ENCODE measurements at regions not wholly inside any gene's neighbourhood (a gene's known extent, or its start where the extent isn't known, plus 50 kb on each side); places are given as distances from the start of the nearest gene placed in this dataset.

DNA sequence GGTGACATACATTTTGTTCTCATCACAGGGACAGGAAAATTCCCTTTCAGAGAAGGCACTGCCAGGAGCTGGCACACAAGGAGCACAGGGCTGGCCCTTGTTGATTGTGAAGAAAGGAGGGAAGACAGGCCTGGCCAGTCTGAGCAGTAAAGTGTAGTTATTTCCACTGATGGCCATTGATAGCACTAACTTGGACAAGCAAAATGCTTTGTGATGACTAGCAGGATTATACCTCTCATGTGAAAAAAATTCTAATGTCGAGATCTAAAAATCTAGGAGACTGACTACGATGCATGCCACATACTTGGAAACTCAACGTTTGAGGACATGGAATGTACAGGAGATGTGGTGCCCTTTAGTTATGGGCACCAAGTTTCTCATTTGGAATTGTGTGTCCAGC lies 54.3 kb upstream of the ST8SIA2 start:
- Histone ChIP-seq H3K27me3 (replicated peaks in 1 of 2; ENCODE audit: control insufficient read depth in 2 of 2, insufficient read depth in 2 of 2, low read length in 1 of 2) (no peaks in the 10 kb centered on the region; a peak in 1 of 4 replicates), H3K4me3 (no peak overlapping the region)

More for the DNA sequence above, 54.3 kb upstream of the ST8SIA2 start:
- intact Hi-C loops (cut with micrococcal nuclease; ENCODE audit: unreplicated experiment) = no loop called here
- no peaks in the 10 kb centered on the region for H3K79me2 ChIP-seq (ENCODE audit: control insufficient read depth, insufficient read depth, low read length)
- H3K4me1 ChIP-seq (ENCODE audit: control insufficient read depth, insufficient read depth, low read length) = no peaks in the 10 kb centered on the region
- BruUV-seq (replicated peaks) = no TSS peak
- POLR2A ChIA-PET = no interaction called here
- no peak overlapping the region for H3K9ac ChIP-seq (ENCODE audit: control insufficient read depth, insufficient read depth, low read length)
- H3K9me3 ChIP-seq (replicated peaks; ENCODE audit: control insufficient read depth, insufficient read depth, low read length) = no peaks in the 10 kb centered on the region
- H3K4me2 ChIP-seq (ENCODE audit: control insufficient read depth, insufficient read depth) = no peak overlapping the region
- FAIRE-seq = no peak
- WGBS (ENCODE audit: insufficient coverage, insufficient replicate concordance, low lambda C conversion rate, missing lambda C conversion rate) = 27% methylated on average over 3 of the region's 3 CpGs
- in situ Hi-C loops (cut with MboI) = no loop called here
- no peak overlapping the region for H2AFZ ChIP-seq (ENCODE audit: control insufficient read depth, low read depth, low read length)
- H3K36me3 ChIP-seq (ENCODE audit: control insufficient read depth in 2 of 2, insufficient read depth in 2 of 2, low read length in 1 of 2) = no peaks in the 10 kb centered on the region
- H3K27ac ChIP-seq (ENCODE audit: control insufficient read depth, insufficient read depth) = no peak overlapping the region
- no peak for ATAC-seq
- SMC1A ChIA-PET (ENCODE audit: uncharacterized antibody, unreplicated experiment) = no interaction called here
- no peaks in the 10 kb centered on the region for H4K20me1 ChIP-seq (ENCODE audit: control insufficient read depth, insufficient read depth)
- TF ChIP-seq NRF1 (conservative IDR thresholded peaks at IDR 0.05; ENCODE audit: low read depth, low read length) = no peak
- no peak for TF ChIP-seq CBFB (IDR thresholded peaks at IDR 0.05; ENCODE audit: low read depth)
- TF ChIP-seq, protein P1, sequence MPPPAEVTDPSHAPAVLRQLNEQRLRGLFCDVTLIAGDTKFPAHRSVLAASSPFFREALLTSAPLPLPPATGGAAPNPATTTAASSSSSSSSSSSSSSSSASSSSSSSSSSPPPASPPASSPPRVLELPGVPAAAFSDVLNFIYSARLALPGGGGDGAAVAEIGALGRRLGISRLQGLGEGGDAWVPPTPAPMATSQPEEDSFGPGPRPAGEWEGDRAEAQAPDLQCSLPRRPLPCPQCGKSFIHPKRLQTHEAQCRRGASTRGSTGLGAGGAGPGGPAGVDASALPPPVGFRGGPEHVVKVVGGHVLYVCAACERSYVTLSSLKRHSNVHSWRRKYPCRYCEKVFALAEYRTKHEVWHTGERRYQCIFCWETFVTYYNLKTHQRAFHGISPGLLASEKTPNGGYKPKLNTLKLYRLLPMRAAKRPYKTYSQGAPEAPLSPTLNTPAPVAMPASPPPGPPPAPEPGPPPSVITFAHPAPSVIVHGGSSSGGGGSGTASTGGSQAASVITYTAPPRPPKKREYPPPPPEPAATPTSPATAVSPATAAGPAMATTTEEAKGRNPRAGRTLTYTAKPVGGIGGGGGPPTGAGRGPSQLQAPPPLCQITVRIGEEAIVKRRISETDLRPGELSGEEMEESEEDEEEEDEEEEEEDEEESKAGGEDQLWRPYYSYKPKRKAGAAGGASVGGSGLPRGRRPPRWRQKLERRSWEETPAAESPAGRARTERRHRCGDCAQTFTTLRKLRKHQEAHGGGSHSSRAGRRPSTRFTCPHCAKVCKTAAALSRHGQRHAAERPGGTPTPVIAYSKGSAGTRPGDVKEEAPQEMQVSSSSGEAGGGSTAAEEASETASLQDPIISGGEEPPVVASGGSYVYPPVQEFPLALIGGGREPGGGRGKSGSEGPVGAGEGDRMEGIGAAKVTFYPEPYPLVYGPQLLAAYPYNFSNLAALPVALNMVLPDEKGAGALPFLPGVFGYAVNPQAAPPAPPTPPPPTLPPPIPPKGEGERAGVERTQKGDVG (CRISPR knock-in tag; IDR thresholded peaks at IDR 0.05) = no peak
- TF ChIP-seq RBBP5 (conservative IDR thresholded peaks at IDR 0.05) = no peak
- no peak for TF ChIP-seq NBN (IDR thresholded peaks at IDR 0.05)
- TF ChIP-seq, protein P2, sequence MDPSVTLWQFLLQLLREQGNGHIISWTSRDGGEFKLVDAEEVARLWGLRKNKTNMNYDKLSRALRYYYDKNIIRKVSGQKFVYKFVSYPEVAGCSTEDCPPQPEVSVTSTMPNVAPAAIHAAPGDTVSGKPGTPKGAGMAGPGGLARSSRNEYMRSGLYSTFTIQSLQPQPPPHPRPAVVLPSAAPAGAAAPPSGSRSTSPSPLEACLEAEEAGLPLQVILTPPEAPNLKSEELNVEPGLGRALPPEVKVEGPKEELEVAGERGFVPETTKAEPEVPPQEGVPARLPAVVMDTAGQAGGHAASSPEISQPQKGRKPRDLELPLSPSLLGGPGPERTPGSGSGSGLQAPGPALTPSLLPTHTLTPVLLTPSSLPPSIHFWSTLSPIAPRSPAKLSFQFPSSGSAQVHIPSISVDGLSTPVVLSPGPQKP (IDR thresholded peaks at IDR 0.05; ENCODE audit: low read depth, low read length) = no peak
- TF ChIP-seq RB1 (IDR thresholded peaks at IDR 0.05; ENCODE audit: borderline replicate concordance) = no peak
- TF ChIP-seq KLF5 (IDR thresholded peaks at IDR 0.05; ENCODE audit: partially characterized antibody) = no peak
- no peak for TF ChIP-seq MTA2 (IDR thresholded peaks at IDR 0.05; ENCODE audit: low read depth)
- TF ChIP-seq TCF7 (IDR thresholded peaks at IDR 0.05; ENCODE audit: borderline replicate concordance) = no peak
- TF ChIP-seq, protein P3, sequence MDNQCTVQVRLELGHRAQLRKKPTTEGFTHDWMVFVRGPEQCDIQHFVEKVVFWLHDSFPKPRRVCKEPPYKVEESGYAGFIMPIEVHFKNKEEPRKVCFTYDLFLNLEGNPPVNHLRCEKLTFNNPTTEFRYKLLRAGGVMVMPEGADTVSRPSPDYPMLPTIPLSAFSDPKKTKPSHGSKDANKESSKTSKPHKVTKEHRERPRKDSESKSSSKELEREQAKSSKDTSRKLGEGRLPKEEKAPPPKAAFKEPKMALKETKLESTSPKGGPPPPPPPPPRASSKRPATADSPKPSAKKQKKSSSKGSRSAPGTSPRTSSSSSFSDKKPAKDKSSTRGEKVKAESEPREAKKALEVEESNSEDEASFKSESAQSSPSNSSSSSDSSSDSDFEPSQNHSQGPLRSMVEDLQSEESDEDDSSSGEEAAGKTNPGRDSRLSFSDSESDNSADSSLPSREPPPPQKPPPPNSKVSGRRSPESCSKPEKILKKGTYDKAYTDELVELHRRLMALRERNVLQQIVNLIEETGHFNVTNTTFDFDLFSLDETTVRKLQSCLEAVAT (IDR thresholded peaks at IDR 0.05) = no peak
- CTCF ChIA-PET = no interaction called here
- DNase-seq (ENCODE audit: low read depth, low spot score) = no peak
- RAD21 ChIA-PET (ENCODE audit: unreplicated experiment) = no interaction called here
